Ishikawa (cell line): ENCODE measurements at regions not wholly inside any gene's neighbourhood (a gene's known extent, or its start where the extent isn't known, plus 50 kb on each side); places are given as distances from the start of the nearest gene placed in this dataset.

Source experiments
- CEBPB ChIP-seq: IDR thresholded peaks from 2 replicates; pipeline ENCODE4 v1.6.1; 2012
- CREB1 ChIP-seq: IDR thresholded peaks from 2 replicates; pipeline ENCODE4 v1.6.1; 2012; ENCODE audit warnings: low read depth
- EGR1 ChIP-seq: IDR thresholded peaks from 2 replicates; pipeline ENCODE4 v1.6.1; 2012
- EP300 ChIP-seq: IDR thresholded peaks from 2 replicates; pipeline ENCODE4 v1.6.1; 2012; ENCODE audit warnings: borderline replicate concordance
- FOXM1 ChIP-seq: IDR thresholded peaks from 2 replicates; pipeline ENCODE4 v1.6.1; 2012; ENCODE audit warnings: low read depth, borderline replicate concordance
- MAX ChIP-seq: IDR thresholded peaks from 2 replicates; pipeline ENCODE4 v1.6.1; 2012
- NFIC ChIP-seq: IDR thresholded peaks from 2 replicates; pipeline ENCODE4 v1.6.1; 2012
- RAD21 ChIP-seq: IDR thresholded peaks from 2 replicates; pipeline ENCODE4 v1.6.1; 2012; ENCODE audit warnings: low read depth
- REST ChIP-seq: IDR thresholded peaks from 2 replicates; pipeline ENCODE4 v1.6.1; 2012; ENCODE audit warnings: low read depth, mild to moderate bottlenecking
- TAF1 ChIP-seq: IDR thresholded peaks from 2 replicates; pipeline ENCODE4 v1.6.1; 2012; ENCODE audit warnings: low read depth, mild to moderate bottlenecking
- TCF12 ChIP-seq: IDR thresholded peaks from 2 replicates; pipeline ENCODE4 v1.6.1; 2012; ENCODE audit warnings: low read depth
- TEAD4 ChIP-seq: IDR thresholded peaks from 2 replicates; pipeline ENCODE4 v1.6.1; 2012
- YY1 ChIP-seq: IDR thresholded peaks from 2 replicates; pipeline ENCODE4 v1.6.1; 2012; ENCODE audit warnings: low read depth
- ZBTB7A ChIP-seq: IDR thresholded peaks from 2 replicates; pipeline ENCODE4 v1.6.1; 2012; ENCODE audit warnings: low read depth

- TF ChIP-seq YY1 (no peak), TAF1 (no peak), REST (no peak), CEBPB (no peak), TEAD4 (no peak), EP300 (no peak), MAX (no peak), ZBTB7A (no peak), CREB1 (no peak), TCF12 (no peak), RAD21 (no peak), NFIC (no peak), EGR1 (no peak), FOXM1 (no peak)
These were observed 418.3 kb upstream of the CLINT1 start for GRCh38 chr5:158277276-158277675.
